ENCODE measurements at regions not wholly inside any gene's neighbourhood (a gene's known extent, or its start where the extent isn't known, plus 50 kb on each side); places are given as distances from the start of the nearest gene placed in this dataset.
A peak's percentile ranks its signal among the peaks of the same experiment; 100 is the strongest.

DNA sequence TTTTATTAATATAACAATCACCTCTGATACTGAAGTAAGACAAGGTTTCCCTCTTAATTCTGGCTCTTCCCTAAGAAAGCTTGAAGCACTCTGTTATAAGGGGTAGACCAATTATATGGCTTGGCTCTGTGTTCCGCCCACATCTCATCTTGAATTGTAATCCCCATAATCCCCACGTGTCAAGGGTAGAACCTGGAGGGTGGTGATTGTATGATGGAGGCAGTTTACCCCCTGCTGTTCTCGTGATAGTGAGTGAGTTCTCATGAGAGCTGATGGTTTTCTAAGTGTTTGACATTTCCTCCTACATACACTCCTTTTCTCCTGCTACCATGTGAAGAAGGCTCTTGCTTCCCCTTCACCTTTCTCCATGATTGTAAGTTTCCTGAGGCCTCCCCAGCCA is 363.8 kb upstream of the PCDH20 start:
- no peak for DNase-seq
- TF ChIP-seq POLR2A (IDR thresholded peaks at IDR 0.05): no peak
- TF ChIP-seq, protein P1, sequence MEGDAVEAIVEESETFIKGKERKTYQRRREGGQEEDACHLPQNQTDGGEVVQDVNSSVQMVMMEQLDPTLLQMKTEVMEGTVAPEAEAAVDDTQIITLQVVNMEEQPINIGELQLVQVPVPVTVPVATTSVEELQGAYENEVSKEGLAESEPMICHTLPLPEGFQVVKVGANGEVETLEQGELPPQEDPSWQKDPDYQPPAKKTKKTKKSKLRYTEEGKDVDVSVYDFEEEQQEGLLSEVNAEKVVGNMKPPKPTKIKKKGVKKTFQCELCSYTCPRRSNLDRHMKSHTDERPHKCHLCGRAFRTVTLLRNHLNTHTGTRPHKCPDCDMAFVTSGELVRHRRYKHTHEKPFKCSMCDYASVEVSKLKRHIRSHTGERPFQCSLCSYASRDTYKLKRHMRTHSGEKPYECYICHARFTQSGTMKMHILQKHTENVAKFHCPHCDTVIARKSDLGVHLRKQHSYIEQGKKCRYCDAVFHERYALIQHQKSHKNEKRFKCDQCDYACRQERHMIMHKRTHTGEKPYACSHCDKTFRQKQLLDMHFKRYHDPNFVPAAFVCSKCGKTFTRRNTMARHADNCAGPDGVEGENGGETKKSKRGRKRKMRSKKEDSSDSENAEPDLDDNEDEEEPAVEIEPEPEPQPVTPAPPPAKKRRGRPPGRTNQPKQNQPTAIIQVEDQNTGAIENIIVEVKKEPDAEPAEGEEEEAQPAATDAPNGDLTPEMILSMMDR (IDR thresholded peaks at IDR 0.05 in 4 of 5, conservative IDR thresholded peaks at IDR 0.05 in 1 of 5): no peak
- in situ Hi-C loops (cut with MboI; ENCODE audit: low sequenced_read_pairs in 4 of 4): no loop called here
- no peaks in the 10 kb centered on the region for H3K9me3 ChIP-seq
- no peaks in the 10 kb centered on the region for H3K4me1 ChIP-seq
- H3K27ac ChIP-seq: no peak overlapping the region
- H3K36me3 ChIP-seq: no peaks in the 10 kb centered on the region
- H3K4me3 ChIP-seq: no peak overlapping the region
- intact Hi-C loops (cut with DNase I; ENCODE audit: low total_unique reads): no loop called here
- H3K27me3 ChIP-seq: no peaks in the 10 kb centered on the region
- ATAC-seq: no peak

DNA sequence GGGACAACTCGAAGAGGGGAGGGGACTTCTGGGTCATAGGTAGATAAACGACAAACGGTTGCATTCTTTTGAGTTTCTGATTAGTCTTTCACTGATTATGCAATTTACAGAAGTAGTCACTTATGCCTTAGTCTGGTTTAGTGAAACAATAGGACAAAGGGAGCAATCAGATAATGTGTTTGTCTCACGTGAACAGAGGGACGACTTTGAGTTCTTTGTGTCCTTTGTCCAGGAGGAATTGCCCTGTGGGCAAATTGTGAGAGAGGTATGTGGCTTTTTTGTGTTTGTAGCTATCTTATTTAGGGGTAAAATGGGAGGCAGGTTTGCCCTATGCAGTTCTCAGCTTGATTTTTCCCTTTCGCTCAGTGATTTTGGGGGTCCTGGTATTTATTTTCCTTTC is 362.9 kb upstream of the PCDH20 start:
- Histone ChIP-seq H3K9me3 (no peaks in the 10 kb centered on the region), H3K27ac (no peak overlapping the region), H3K4me1 (no peaks in the 10 kb centered on the region), H3K27me3 (no peaks in the 10 kb centered on the region), H3K4me3 (no peak overlapping the region), H3K36me3 (no peaks in the 10 kb centered on the region)
- in situ Hi-C loops (cut with MboI; ENCODE audit: low sequenced_read_pairs in 4 of 4): no loop called here
- no peak for DNase-seq
- TF ChIP-seq, protein P1 (IDR thresholded peaks at IDR 0.05 in 4 of 5, conservative IDR thresholded peaks at IDR 0.05 in 1 of 5): no peak
- no peak for TF ChIP-seq POLR2A (IDR thresholded peaks at IDR 0.05)
- intact Hi-C loops (cut with DNase I; ENCODE audit: low total_unique reads): no loop called here
- ATAC-seq: no peak

DNA sequence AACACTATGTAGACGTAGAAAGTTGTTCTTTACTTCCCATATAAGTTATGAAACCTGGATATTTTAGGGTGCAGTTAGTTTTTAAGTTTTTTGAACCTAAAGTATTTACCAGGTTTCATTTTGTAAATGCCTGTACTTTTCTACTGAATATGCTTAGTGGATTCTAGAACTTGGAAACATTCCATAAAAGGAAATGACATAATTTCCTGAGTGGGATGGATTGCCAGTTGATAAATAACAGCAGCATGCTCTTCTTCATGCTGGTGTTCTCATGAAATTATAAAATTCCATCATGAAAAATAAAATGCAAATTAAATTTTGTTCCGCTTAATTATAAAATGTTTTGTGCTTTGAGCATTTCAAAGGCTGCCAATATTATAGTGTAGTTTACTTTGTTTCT is 362.2 kb upstream of the PCDH20 start:
- no peaks in the 10 kb centered on the region for H3K4me1 ChIP-seq
- H3K27ac ChIP-seq: no peak overlapping the region
- no peak for TF ChIP-seq POLR2A (IDR thresholded peaks at IDR 0.05)
- TF ChIP-seq, protein P1 (IDR thresholded peaks at IDR 0.05 in 4 of 5, conservative IDR thresholded peaks at IDR 0.05 in 1 of 5): no peak
- no peak overlapping the region for H3K4me3 ChIP-seq
- DNase-seq (no peak), ATAC-seq (no peak)
- in situ Hi-C loops (cut with MboI; ENCODE audit: low sequenced_read_pairs in 4 of 4) (no loop called here), intact Hi-C loops (cut with DNase I; ENCODE audit: low total_unique reads) (no loop called here)
- H3K36me3 ChIP-seq: no peaks in the 10 kb centered on the region
- H3K27me3 ChIP-seq: no peaks in the 10 kb centered on the region
- no peaks in the 10 kb centered on the region for H3K9me3 ChIP-seq

DNA sequence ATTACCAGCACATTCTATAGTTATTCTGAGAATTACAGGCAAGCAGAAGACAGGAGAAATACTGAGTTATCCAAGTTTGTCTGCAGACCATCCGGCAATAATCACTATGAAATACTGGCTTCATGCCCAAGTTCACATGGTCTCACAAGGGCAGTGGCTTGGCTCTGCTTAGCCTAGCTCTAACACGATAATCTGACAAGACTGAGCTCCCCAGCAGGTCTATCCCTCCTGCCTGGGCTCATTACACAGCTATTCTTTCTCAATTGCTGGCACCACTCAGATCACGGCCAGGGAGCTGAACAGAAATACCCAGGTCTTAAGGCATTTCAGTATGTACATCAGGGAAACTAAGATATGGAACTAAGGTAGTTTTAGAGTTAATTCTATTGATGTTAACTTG is 361.6 kb upstream of the PCDH20 start:
- H3K4me1 ChIP-seq: no peaks in the 10 kb centered on the region
- in situ Hi-C loops (cut with MboI; ENCODE audit: low sequenced_read_pairs in 4 of 4) (no loop called here), intact Hi-C loops (cut with DNase I; ENCODE audit: low total_unique reads) (no loop called here)
- no peak overlapping the region for H3K27ac ChIP-seq
- ATAC-seq (peak; percentile 11 to 33), DNase-seq (no peak)
- H3K27me3 ChIP-seq: no peaks in the 10 kb centered on the region
- no peaks in the 10 kb centered on the region for H3K9me3 ChIP-seq
- H3K36me3 ChIP-seq: no peaks in the 10 kb centered on the region
- TF ChIP-seq POLR2A (IDR thresholded peaks at IDR 0.05): no peak
- TF ChIP-seq, protein P1 (IDR thresholded peaks at IDR 0.05 in 4 of 5, conservative IDR thresholded peaks at IDR 0.05 in 1 of 5): no peak
- H3K4me3 ChIP-seq: no peak overlapping the region

DNA sequence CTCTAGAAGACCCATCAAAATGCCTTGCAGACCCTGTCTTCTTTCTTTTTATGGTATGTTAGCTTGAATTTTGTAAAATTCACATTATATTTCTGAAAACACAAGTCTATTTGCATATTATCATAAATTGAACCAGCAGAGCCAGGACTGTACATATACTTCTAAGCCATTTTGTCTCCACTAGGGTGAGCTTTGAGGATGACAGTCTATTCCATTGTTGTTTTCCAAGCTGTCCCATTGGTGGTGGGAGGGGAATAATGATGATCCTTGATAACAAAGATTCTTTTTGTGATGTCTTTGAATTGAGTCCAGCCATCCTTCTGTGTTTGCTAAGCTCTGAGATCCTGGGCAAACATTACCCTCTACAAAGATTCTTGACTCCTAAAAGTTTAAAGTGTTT is 359.3 kb upstream of the PCDH20 start:
- ATAC-seq (no peak), DNase-seq (no peak)
- Histone ChIP-seq H3K27ac (no peak overlapping the region), H3K27me3 (no peaks in the 10 kb centered on the region), H3K36me3 (no peaks in the 10 kb centered on the region), H3K9me3 (no peaks in the 10 kb centered on the region), H3K4me1 (no peaks in the 10 kb centered on the region), H3K4me3 (no peak overlapping the region)
- TF ChIP-seq, protein P1 (IDR thresholded peaks at IDR 0.05 in 4 of 5, conservative IDR thresholded peaks at IDR 0.05 in 1 of 5): no peak
- TF ChIP-seq POLR2A (IDR thresholded peaks at IDR 0.05): no peak
- intact Hi-C loops (cut with DNase I; ENCODE audit: low total_unique reads) (no loop called here), in situ Hi-C loops (cut with MboI; ENCODE audit: low sequenced_read_pairs in 4 of 4) (no loop called here)

Measured in gastrocnemius medialis (tissue), 4 donors.